ENCODE measurements at regions not wholly inside any gene's neighbourhood (a gene's known extent, or its start where the extent isn't known, plus 50 kb on each side); places are given as distances from the start of the nearest gene placed in this dataset.
"Not testable (repeated sequence)": the region's sequence is repeated elsewhere in the genome, so short reads cannot be mapped to it uniquely, and the experiment has no call there.

GRCh38 chr15:24733659-24734058, 58.1 kb downstream of the NPAP1 start:
- DNase-seq = no peak

GRCh38 chr15:24734396-24734795, 58.8 kb downstream of the NPAP1 start:
- DNase-seq = no peak

GRCh38 chr15:24745290-24745689, 69.7 kb downstream of the NPAP1 start:
- no peak for DNase-seq

- no peak for DNase-seq
Observed at GRCh38 chr15:24746094-24746493, 70.5 kb downstream of the NPAP1 start.

- no peak for DNase-seq
Observed at GRCh38 chr15:24747376-24747775, 71.8 kb downstream of the NPAP1 start.

GRCh38 chr15:24748812-24749439, 73.4 kb downstream of the NPAP1 start:
- no peak for DNase-seq

GRCh38 chr15:24752354-24752753, 76.8 kb downstream of the NPAP1 start:
- no peak for DNase-seq

GRCh38 chr15:24756101-24756500, 80.5 kb downstream of the NPAP1 start:
- no peak for DNase-seq

- no peak for DNase-seq
Observed at GRCh38 chr15:24760066-24760465, 84.5 kb downstream of the NPAP1 start.

GRCh38 chr15:24761704-24762302, 86.2 kb downstream of the NPAP1 start:
- peak in 1 of 3 donors; percentile 17 for DNase-seq

GRCh38 chr15:24763891-24764290, 88.3 kb downstream of the NPAP1 start:
- no peak for DNase-seq

GRCh38 chr15:24764375-24765171, 89.0 kb downstream of the NPAP1 start:
- DNase-seq = no peak

GRCh38 chr15:24766511-24767133, 91.0 kb downstream of the NPAP1 start:
- DNase-seq = no peak

- DNase-seq = no peak
Observed at GRCh38 chr15:24772266-24772665, 96.7 kb downstream of the NPAP1 start.

- DNase-seq = peak; percentile 59 to 66 (median 64)
Observed at GRCh38 chr15:24772686-24773373, 97.3 kb downstream of the NPAP1 start.

- DNase-seq = no peak
Observed at GRCh38 chr15:24777307-24777706, 101.7 kb downstream of the NPAP1 start.

GRCh38 chr15:24784506-24784905, 108.9 kb downstream of the NPAP1 start:
- no peak for DNase-seq

- DNase-seq = no peak
Observed at GRCh38 chr15:24786347-24786746, 110.8 kb downstream of the NPAP1 start.

GRCh38 chr15:24802624-24803023, 127.0 kb downstream of the NPAP1 start:
- not testable (repeated sequence) for DNase-seq

GRCh38 chr15:24819680-24820079, 135.1 kb upstream of the SNRPN start:
- DNase-seq = no peak

GRCh38 chr15:24823473-24823872, 131.3 kb upstream of the SNRPN start:
- DNase-seq = no peak

GRCh38 chr15:24832282-24832681, 122.5 kb upstream of the SNRPN start:
- no peak for DNase-seq

GRCh38 chr15:24835301-24835700, 119.5 kb upstream of the SNRPN start:
- no peak for DNase-seq
